IMR-90 (cell line): ENCODE measurements at regions not wholly inside any gene's neighbourhood (a gene's known extent, or its start where the extent isn't known, plus 50 kb on each side); places are given as distances from the start of the nearest gene placed in this dataset.
A peak's percentile ranks its signal among the peaks of the same experiment; 100 is the strongest.

Experiments
- ATAC-seq: fragments of 200-7000 bp; cut with Tn5 transposase; 2 replicates; pipeline ENCODE4 v1.9.1; 2020; ENCODE audit warnings: low read depth, mild to moderate bottlenecking, moderate library complexity
- BruUV-seq: library from RNA; stranded (reverse); fragments of 400-500 nt; replicated peaks from 2 replicates; lab custom pipeline; 2021; lab: Mats Ljungman, UMichigan
- CTCF ChIA-PET: fragments of 300-600 bp; formaldehyde crosslinking; extraction: SDS; loops from one replicate; lab custom pipeline; 2021; ENCODE audit warnings: antibody characterized with exemption; lab: Yijun Ruan, JAX
- POLR2A ChIA-PET: fragments of 300-600 bp; sonication (Branson Sonifier 250); formaldehyde crosslinking; loops from one replicate; lab custom pipeline; 2022; ENCODE audit warnings: antibody characterized with exemption; ENCODE audit not compliant: unreplicated experiment; lab: Charles Lee
- DNase-seq: peaks from one replicate; pipeline ENCODE4 v3.0.0; 2013
- H2AFZ ChIP-seq: replicated peaks from 2 replicates; pipeline ENCODE3; 2013; ENCODE audit warnings: low read length, mild to moderate bottlenecking; ENCODE audit not compliant: poor library complexity
- H2AK5ac ChIP-seq: 2 replicates; pipeline ENCODE4 v1.6.1; 2013; ENCODE audit warnings: low read depth, low read length, inconsistent platforms
- H2AK9ac ChIP-seq: replicated peaks from 2 replicates; pipeline ENCODE3; 2013; ENCODE audit warnings: mild to moderate bottlenecking, low read depth, low read length, moderate library complexity; ENCODE audit not compliant: poor library complexity
- H2BK120ac ChIP-seq: 2 replicates; pipeline ENCODE4 v1.6.1; 2013; ENCODE audit warnings: low read depth, low read length, inconsistent platforms
- H2BK15ac ChIP-seq: 3 replicates; pipeline ENCODE4 v1.6.1; 2013; ENCODE audit warnings: low read depth, low read length, inconsistent platforms
- H2BK20ac ChIP-seq: 2 replicates; pipeline ENCODE4 v1.6.1; 2013; ENCODE audit warnings: low read depth, mild to moderate bottlenecking, inconsistent platforms, low read length, moderate library complexity
- H2BK5ac ChIP-seq: 2 replicates; pipeline ENCODE4 v1.6.1; 2013; ENCODE audit warnings: mild to moderate bottlenecking, low read depth, low read length, inconsistent platforms; ENCODE audit not compliant: poor library complexity, severe bottlenecking
- H3K14ac ChIP-seq: replicated peaks from 2 replicates; pipeline ENCODE4 v1.6.1; 2013; ENCODE audit warnings: low read depth, low read length, inconsistent platforms
- H3K18ac ChIP-seq: 2 replicates; pipeline ENCODE4 v1.6.1; 2013; ENCODE audit warnings: low read depth, low read length, control low read depth
- H3K23ac ChIP-seq: 2 replicates; pipeline ENCODE4 v1.6.1; 2013; ENCODE audit warnings: low read depth, low read length, inconsistent platforms
- H3K27ac ChIP-seq: 2 replicates; pipeline ENCODE4 v1.5.1; 2013; ENCODE audit warnings: mild to moderate bottlenecking, control low read depth, low read length; ENCODE audit not compliant: insufficient read depth
- H3K27me3 ChIP-seq: 2 replicates; pipeline ENCODE4 v1.6.1; 2013; ENCODE audit warnings: low read length; ENCODE audit not compliant: control insufficient read depth, insufficient read depth
- H3K36me3 ChIP-seq: 2 replicates; pipeline ENCODE4 v1.6.1; 2013; ENCODE audit warnings: low read length, mixed read lengths; ENCODE audit not compliant: control insufficient read depth, insufficient read depth
- H3K4ac ChIP-seq: 2 replicates; pipeline ENCODE4 v1.6.1; 2013; ENCODE audit warnings: low read depth, low read length, inconsistent platforms
- H3K4me1 ChIP-seq: 2 replicates; pipeline ENCODE4 v1.6.1; 2013; ENCODE audit warnings: low read length, mixed read lengths; ENCODE audit not compliant: control insufficient read depth, insufficient read depth
- H3K4me2 ChIP-seq: 2 replicates; pipeline ENCODE4 v1.6.1; 2013; ENCODE audit warnings: low read depth, mild to moderate bottlenecking, control low read depth, low read length, moderate library complexity
- H3K4me3 ChIP-seq: 2 replicates; pipeline ENCODE4 v1.5.1; 2013; ENCODE audit warnings: low read depth, mild to moderate bottlenecking, control low read depth, low read length, moderate library complexity; ENCODE audit not compliant: insufficient read depth
- H3K56ac ChIP-seq: 2 replicates; pipeline ENCODE4 v1.6.1; 2013; ENCODE audit warnings: low read length, inconsistent platforms; ENCODE audit not compliant: insufficient read depth; ENCODE audit errors: extremely low read depth
- H3K79me1 ChIP-seq, 2 experiments: 2 replicates each; pipeline ENCODE4 v1.6.1; 2013; ENCODE audit warnings: low read length in 2 of 2, inconsistent platforms in 1 of 2, low read depth in 1 of 2
- H3K9ac ChIP-seq: 2 replicates; pipeline ENCODE4 v1.6.1; 2013; ENCODE audit warnings: low read depth, low read length, control low read depth
- H3K9me1 ChIP-seq: 2 replicates; pipeline ENCODE4 v1.6.1; 2013; ENCODE audit warnings: low read length, inconsistent platforms; ENCODE audit not compliant: insufficient read depth
- H3K9me3 ChIP-seq: 2 replicates; pipeline ENCODE4 v1.6.1; 2013; ENCODE audit warnings: low read length; ENCODE audit not compliant: control insufficient read depth, insufficient read depth
- H4K20me1 ChIP-seq: 2 replicates; pipeline ENCODE4 v1.6.1; 2013; ENCODE audit warnings: low read length, inconsistent platforms; ENCODE audit not compliant: insufficient read depth
- H4K5ac ChIP-seq: 2 replicates; pipeline ENCODE4 v1.6.1; 2013; ENCODE audit warnings: mild to moderate bottlenecking, low read depth, low read length, control low read depth
- H4K8ac ChIP-seq, 2 experiments: 2 replicates each; pipeline ENCODE4 v1.6.1; 2013; ENCODE audit warnings: low read depth in 2 of 2, low read length in 2 of 2, control low read depth in 1 of 2, inconsistent platforms in 1 of 2
- H4K91ac ChIP-seq: 2 replicates; pipeline ENCODE4 v1.6.1; 2013; ENCODE audit warnings: low read depth, low read length, inconsistent platforms; ENCODE audit not compliant: insufficient read depth
- BHLHE40 ChIP-seq: fragments of 150-350 bp; IDR thresholded peaks from 2 replicates; pipeline ENCODE4 v1.6.1; 2016; ENCODE audit warnings: mild to moderate bottlenecking, low read depth, low read length
- CEBPB ChIP-seq: IDR thresholded peaks from 2 replicates; pipeline ENCODE4 v1.6.1; 2012; ENCODE audit warnings: low read depth, low read length, improper control_type of control experiment
- NFE2L2 ChIP-seq: fragments of 150-350 bp; IDR thresholded peaks from 2 replicates; pipeline ENCODE4 v1.6.1; 2016; ENCODE audit warnings: low read depth, mild to moderate bottlenecking, low read length
- RAD21 ChIP-seq: IDR thresholded peaks from 2 replicates; pipeline ENCODE4 v1.6.1; 2012; ENCODE audit warnings: low read length, improper control_type of control experiment
- WGBS, 2 experiments: methylation state at CpG; one replicate each; pipeline versions ENCODE4 v1.1.5 to v1.1.7; 2013; ENCODE audit warnings: missing lambda C conversion rate in 2 of 2; ENCODE audit not compliant: insufficient read length in 1 of 2; ENCODE audit errors: extremely low coverage in 2 of 2; 5-methylcytosine and 5-hydroxymethylcytosine counted together
- dilution Hi-C: fragments of 300-500 bp; cut with HindIII; formaldehyde crosslinking; loops from one replicate; pipeline ENCODE4 v1.14.3; 2018; ENCODE audit warnings: low sequenced_read_pairs; ENCODE audit not compliant: unreplicated experiment
- in situ Hi-C: fragments of 300-500 bp; cut with MboI; formaldehyde crosslinking; loops from 3 replicates; pipeline ENCODE4 v1.14.3; 2019; ENCODE audit warnings: low sequenced_read_pairs, inconsistent platforms, mixed read lengths
- intact Hi-C: fragments of 100-400 bp; cut with micrococcal nuclease; formaldehyde crosslinking; loops from 2 replicates; pipeline ENCODE4 v1.10.0; 2022

- H3K4me2 ChIP-seq: peak overlapping the region; percentile 49; the same call in 1 of the 2 replicates
- WGBS, 2 experiments: no CpG with 5 or more reads among the region's 2 CpGs
- BruUV-seq: no TSS peak
- peak overlapping the region; percentile 92 for H4K5ac ChIP-seq
- H2BK20ac ChIP-seq: peak overlapping the region; percentile 15; the same call in 1 of the 2 replicates
- intact Hi-C loops: loop anchor here (5.0 kb wide), 2 partner anchors 47 to 412 kb away; no protein-coding TSS in a partner anchor
- peaks cover 6% of the 10 kb centered on the region; the same call in 1 of the 2 replicates for H3K4me1 ChIP-seq
- TF ChIP-seq BHLHE40 (no peak), NFE2L2 (no peak), RAD21 (no peak), CEBPB (peak; percentile 56)
- no peak overlapping the region for H2AK9ac ChIP-seq
- H3K27ac ChIP-seq: peak overlapping the region; percentile 99; the same call in 1 of the 2 replicates
- no peak overlapping the region for H2AK5ac ChIP-seq
- peak overlapping the region; percentile 15 to 26; a peak in 2 of 4 replicates for H4K8ac ChIP-seq
- no peaks in the 10 kb centered on the region for H3K27me3 ChIP-seq
- no peaks in the 10 kb centered on the region for H4K20me1 ChIP-seq
- H3K18ac ChIP-seq: peak overlapping the region; percentile 90
- peaks cover under 1% of the 10 kb centered on the region; the same call in 1 of the 2 replicates for H3K9me1 ChIP-seq
- H4K91ac ChIP-seq: peak overlapping the region; percentile 37; the same call in 1 of the 2 replicates
- no peak overlapping the region for H3K4me3 ChIP-seq
- no peak overlapping the region for H2AFZ ChIP-seq
- peak overlapping the region; percentile 15; the same call in 1 of the 3 replicates for H2BK15ac ChIP-seq
- peak overlapping the region; percentile 48 for H2BK5ac ChIP-seq
- H3K14ac ChIP-seq: 0 out of 2 replicates have a peak overlapping the region, but pooled peaks have one; percentile 18
- H3K4ac ChIP-seq: no peak overlapping the region
- ATAC-seq: peak; percentile 61
- no peaks in the 10 kb centered on the region for H3K36me3 ChIP-seq
- H3K79me1 ChIP-seq: no peaks in the 10 kb centered on the region
- no peaks in the 10 kb centered on the region for H3K9me3 ChIP-seq
- POLR2A ChIA-PET: no interaction called here
- no peak overlapping the region for H3K9ac ChIP-seq
- in situ Hi-C loops: no loop called here
- CTCF ChIA-PET: interaction anchor here (0.6 to 1.4 kb wide), 2 partner anchors 51 to 57 kb away, joined by 3 to 4 read pairs; no protein-coding TSS in a partner anchor
- no peak overlapping the region; the same call in 1 of the 2 replicates for H3K23ac ChIP-seq
- peak overlapping the region; percentile 85 for H2BK120ac ChIP-seq
- DNase-seq: peak; percentile 62
- dilution Hi-C loops: no loop called here
- H3K56ac ChIP-seq: no peak overlapping the region
Observed at GRCh38 chr11:23953951-23954710, 542.7 kb upstream of the LUZP2 start.
